ENCODE measurements at regions not wholly inside any gene's neighbourhood (a gene's known extent, or its start where the extent isn't known, plus 50 kb on each side); places are given as distances from the start of the nearest gene placed in this dataset.

DNA sequence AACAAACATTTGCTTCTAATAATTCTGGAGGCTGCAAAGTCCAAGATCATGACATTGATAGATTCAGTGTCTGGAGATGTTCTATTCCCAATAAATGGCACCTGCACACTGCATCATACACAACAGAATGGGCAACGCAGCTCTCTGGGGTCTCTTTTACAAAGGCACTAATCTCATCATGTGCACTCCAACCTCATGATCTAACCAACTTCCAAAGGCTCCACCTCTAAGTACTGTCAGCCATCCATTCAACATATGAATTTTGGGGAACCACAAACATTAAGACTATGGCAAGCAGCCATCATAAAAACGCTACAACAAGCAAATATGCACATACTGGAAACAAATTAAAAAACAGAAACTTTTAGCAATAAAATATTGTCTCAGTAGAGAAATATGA lies 121.1 kb downstream of the CYLC2 start:
- ChIA-PET CTCF (no interaction called here), POLR2A (no interaction called here)
- Histone ChIP-seq H3K36me3 (ENCODE audit: control insufficient read depth, insufficient read depth, low read length) (no peaks in the 10 kb centered on the region), H3K27me3 (ENCODE audit: control insufficient read depth, insufficient read depth, low read length) (no peaks in the 10 kb centered on the region), H3K4me3 (ENCODE audit: low read depth, low read length) (no peak overlapping the region)
- TF ChIP-seq, protein P1, sequence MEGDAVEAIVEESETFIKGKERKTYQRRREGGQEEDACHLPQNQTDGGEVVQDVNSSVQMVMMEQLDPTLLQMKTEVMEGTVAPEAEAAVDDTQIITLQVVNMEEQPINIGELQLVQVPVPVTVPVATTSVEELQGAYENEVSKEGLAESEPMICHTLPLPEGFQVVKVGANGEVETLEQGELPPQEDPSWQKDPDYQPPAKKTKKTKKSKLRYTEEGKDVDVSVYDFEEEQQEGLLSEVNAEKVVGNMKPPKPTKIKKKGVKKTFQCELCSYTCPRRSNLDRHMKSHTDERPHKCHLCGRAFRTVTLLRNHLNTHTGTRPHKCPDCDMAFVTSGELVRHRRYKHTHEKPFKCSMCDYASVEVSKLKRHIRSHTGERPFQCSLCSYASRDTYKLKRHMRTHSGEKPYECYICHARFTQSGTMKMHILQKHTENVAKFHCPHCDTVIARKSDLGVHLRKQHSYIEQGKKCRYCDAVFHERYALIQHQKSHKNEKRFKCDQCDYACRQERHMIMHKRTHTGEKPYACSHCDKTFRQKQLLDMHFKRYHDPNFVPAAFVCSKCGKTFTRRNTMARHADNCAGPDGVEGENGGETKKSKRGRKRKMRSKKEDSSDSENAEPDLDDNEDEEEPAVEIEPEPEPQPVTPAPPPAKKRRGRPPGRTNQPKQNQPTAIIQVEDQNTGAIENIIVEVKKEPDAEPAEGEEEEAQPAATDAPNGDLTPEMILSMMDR (IDR thresholded peaks at IDR 0.05; ENCODE audit: insufficient read depth, low read depth, low read length) = no peak
- DNase-seq (ENCODE audit: low read depth) = no peak

DNA sequence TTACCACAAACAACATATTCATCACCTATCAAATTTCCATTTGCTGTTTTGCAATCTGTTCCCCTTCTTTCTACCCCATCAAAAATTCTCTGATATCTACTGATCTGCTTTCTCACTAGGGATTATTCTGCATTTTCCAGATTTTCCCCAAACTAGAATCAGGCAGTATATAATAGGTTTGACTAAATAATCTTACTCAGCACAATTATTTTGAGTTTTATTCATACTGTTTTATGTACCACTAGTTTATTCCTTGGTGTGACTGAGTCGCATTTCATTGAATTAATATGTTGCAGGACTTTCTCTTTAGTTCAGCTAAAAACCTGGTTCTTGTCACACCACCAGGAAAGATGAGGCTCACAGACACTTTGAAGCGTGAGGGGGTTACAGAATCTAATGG lies 131.4 kb downstream of the CYLC2 start:
- POLR2A ChIA-PET = no interaction called here
- TF ChIP-seq, protein P1 (IDR thresholded peaks at IDR 0.05; ENCODE audit: insufficient read depth, low read depth, low read length) = no peak
- CTCF ChIA-PET = no interaction called here
- no peaks in the 10 kb centered on the region for H3K36me3 ChIP-seq (ENCODE audit: control insufficient read depth, insufficient read depth, low read length)
- no peaks in the 10 kb centered on the region for H3K27me3 ChIP-seq (ENCODE audit: control insufficient read depth, insufficient read depth, low read length)
- H3K4me3 ChIP-seq (ENCODE audit: low read depth, low read length) = no peak overlapping the region
- no peak for DNase-seq (ENCODE audit: low read depth)

DNA sequence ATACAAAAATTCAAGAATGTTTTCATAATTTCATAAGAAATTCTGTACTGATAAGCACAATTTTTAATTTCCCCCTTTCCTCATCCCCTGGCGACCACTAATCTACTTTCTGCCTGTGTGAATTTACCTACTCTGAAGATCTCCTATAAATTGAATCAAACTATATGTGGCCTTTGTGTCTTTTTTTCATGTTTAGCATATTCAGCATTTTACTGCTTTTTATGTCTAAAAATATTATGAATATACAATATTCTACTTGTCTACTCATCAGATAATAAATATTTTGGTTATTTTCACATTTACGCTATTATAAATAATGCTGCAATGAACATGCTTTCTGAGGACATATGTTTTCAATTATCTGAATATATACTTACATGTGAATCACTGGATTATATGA lies 144.8 kb downstream of the CYLC2 start:
- TF ChIP-seq, protein P1 (IDR thresholded peaks at IDR 0.05; ENCODE audit: insufficient read depth, low read depth, low read length) = no peak
- H3K36me3 ChIP-seq (ENCODE audit: control insufficient read depth, insufficient read depth, low read length) = no peaks in the 10 kb centered on the region
- ChIA-PET CTCF (no interaction called here), POLR2A (no interaction called here)
- no peak for DNase-seq (ENCODE audit: low read depth)
- no peak overlapping the region for H3K4me3 ChIP-seq (ENCODE audit: low read depth, low read length)
- no peaks in the 10 kb centered on the region for H3K27me3 ChIP-seq (ENCODE audit: control insufficient read depth, insufficient read depth, low read length)

DNA sequence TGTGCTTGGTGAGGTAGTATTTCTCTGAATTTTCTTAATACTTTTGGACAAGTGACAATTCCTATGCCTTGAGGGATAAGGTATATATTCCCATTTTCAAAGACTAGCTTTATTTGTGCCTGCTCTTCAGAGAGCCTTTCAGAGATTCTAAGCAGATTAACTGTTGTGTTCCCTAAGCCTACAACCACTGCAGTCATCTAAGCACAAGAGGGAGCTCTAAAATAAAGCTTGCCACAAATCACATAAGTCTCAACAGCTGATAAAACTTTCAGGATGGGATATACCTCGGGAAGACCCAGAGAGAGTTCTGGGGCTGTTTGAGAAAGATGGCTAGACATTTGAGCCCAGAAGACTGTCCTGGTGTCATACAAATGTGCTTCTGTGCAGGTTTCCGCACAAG lies 157.3 kb downstream of the CYLC2 start:
- DNase-seq (ENCODE audit: low read depth) = no peak
- Histone ChIP-seq H3K4me3 (ENCODE audit: low read depth, low read length) (no peak overlapping the region), H3K27me3 (ENCODE audit: control insufficient read depth, insufficient read depth, low read length) (no peaks in the 10 kb centered on the region), H3K36me3 (ENCODE audit: control insufficient read depth, insufficient read depth, low read length) (no peaks in the 10 kb centered on the region)
- TF ChIP-seq, protein P1 (IDR thresholded peaks at IDR 0.05; ENCODE audit: insufficient read depth, low read depth, low read length) = no peak
- POLR2A ChIA-PET = no interaction called here
- CTCF ChIA-PET = no interaction called here

DNA sequence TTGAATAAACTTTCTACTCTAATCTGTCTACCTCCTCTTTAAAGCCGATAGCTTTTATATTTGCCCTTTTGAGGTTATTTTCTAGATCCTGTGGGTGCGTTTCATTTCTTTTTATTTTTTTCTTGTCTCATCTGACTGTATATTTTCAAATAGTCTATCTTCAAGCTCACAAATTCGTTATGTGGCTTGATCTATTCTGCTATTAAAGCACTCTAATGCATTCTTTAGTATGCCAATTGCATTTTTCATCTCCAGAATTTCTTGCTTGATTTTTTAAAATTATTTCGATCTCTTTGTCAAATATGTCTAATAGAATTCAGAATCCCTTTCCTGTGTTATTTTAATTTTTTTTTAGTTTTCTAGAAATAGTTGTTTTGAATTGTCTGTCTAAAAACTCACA lies 172.4 kb downstream of the CYLC2 start:
- TF ChIP-seq, protein P1 (IDR thresholded peaks at IDR 0.05; ENCODE audit: insufficient read depth, low read depth, low read length) = no peak
- POLR2A ChIA-PET = no interaction called here

More for the DNA sequence above, 172.4 kb downstream of the CYLC2 start:
- Histone ChIP-seq H3K4me3 (ENCODE audit: low read depth, low read length) (no peak overlapping the region), H3K27me3 (ENCODE audit: control insufficient read depth, insufficient read depth, low read length) (no peaks in the 10 kb centered on the region), H3K36me3 (ENCODE audit: control insufficient read depth, insufficient read depth, low read length) (no peaks in the 10 kb centered on the region)
- DNase-seq (ENCODE audit: low read depth) = no peak
- CTCF ChIA-PET = no interaction called here
